Activated naive CD8-positive, alpha-beta T cell treated with anti-CD3 and anti-CD28 coated beads, Interleukin-2, amount 10 ng/mL, durations not matched to agents 7 days and 5 days (primary cell): ENCODE measurements at regions not wholly inside any gene's neighbourhood (a gene's known extent, or its start where the extent isn't known, plus 50 kb on each side); places are given as distances from the start of the nearest gene placed in this dataset.

Experiments used
- ATAC-seq: fragments of 150-1000 bp; cut with Tn5 transposase; one replicate; pipeline ENCODE4 v1.10.0; 2021; ENCODE audit warnings: low read depth, moderate library complexity
- POLR2A ChIA-PET: fragments of 350-600 bp; sonication (Branson Sonifier 250); formaldehyde crosslinking; loops from one replicate; lab custom pipeline; 2021; ENCODE audit warnings: antibody characterized with exemption; lab: Charles Lee
- DNase-seq: peaks from one replicate; pipeline ENCODE4 v3.0.0; 2021
- H3K27ac Mint-ChIP-seq: one replicate; pipeline ENCODE4 v1.8.0; 2022; ENCODE audit warnings: mild to moderate bottlenecking, mixed read lengths
- H3K27me3 Mint-ChIP-seq: one replicate; pipeline ENCODE4 v1.8.0; 2022; ENCODE audit warnings: mild to moderate bottlenecking, moderate library complexity, mixed read lengths
- H3K36me3 Mint-ChIP-seq: one replicate; pipeline ENCODE4 v1.8.0; 2021; ENCODE audit warnings: mild to moderate bottlenecking, mixed read lengths
- H3K4me1 Mint-ChIP-seq: one replicate; pipeline ENCODE4 v1.8.0; 2021; ENCODE audit warnings: mixed read lengths
- H3K4me3 Mint-ChIP-seq: one replicate; pipeline ENCODE4 v1.8.0; 2022; ENCODE audit warnings: mild to moderate bottlenecking, moderate library complexity, mixed read lengths
- H3K9me3 Mint-ChIP-seq: one replicate; pipeline ENCODE4 v1.8.0; 2021; ENCODE audit warnings: mixed read lengths

DNA sequence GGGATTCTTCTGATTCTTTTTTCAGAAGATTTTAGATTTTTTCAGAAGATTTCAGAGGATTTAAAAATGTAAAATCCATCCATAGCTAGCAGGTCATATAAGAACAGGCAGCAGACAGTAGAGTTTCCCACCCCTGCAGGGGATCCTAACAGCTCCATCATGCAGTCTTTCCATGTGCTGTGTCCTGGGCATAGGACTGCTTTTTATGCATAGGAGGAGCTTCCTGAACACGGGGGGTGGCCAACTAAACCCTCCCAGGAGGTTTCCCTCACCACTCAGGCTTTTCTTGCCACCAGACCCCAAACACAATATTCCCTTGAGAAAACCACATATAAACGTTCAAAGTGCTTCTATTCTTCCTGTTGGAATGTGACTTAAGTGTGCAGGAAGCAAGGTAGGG, 90.1 kb upstream of the TNR start:
- Mint-ChIP-seq H3K4me1 (no peaks in the 10 kb centered on the region), H3K9me3 (peaks cover 6% of the 10 kb centered on the region), H3K27ac (no peak overlapping the region), H3K4me3 (no peak overlapping the region), H3K27me3 (peaks cover 2% of the 10 kb centered on the region), H3K36me3 (no peaks in the 10 kb centered on the region)
- POLR2A ChIA-PET = no interaction called here
- ATAC-seq (no peak), DNase-seq (no peak)

DNA sequence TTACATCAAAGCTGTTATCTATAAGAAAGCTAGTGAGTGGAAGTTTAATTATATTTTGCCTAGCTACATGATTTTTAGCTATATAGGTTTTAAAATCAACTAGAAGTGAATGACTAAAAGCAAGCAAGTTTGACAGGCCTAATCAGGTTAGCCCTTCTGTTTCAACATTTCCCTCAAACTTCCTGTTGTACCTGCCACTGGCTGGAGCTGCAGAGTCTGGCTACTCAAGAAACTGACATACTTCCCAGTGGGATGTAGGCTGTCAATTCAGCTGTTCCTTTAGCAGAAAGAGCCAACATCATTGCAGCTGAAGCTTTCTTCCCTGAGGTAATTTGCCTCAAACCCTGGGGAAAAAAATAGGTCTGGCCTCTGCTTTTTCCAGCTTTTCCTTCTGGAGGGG, 87.1 kb upstream of the TNR start:
- no peak overlapping the region for H3K27ac Mint-ChIP-seq

DNA sequence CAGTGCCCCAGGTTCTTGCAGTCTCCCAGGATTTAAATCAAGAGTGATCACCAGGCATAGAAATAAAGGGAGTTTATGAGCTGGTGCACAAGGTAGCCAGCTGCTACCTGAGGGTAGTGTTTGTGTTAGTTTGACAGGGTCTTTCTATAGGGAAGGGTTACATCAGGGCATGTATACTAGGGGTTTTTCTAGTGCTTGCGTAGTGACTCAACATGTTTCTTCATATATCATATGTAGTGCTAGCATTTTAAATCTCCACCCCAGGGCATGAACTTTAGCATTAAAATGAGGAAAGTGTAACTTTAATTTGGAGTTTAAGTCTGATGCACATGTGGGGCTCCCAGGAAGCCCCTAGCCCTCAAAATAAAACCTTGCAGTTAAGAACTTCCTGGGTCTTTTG, 86.5 kb upstream of the TNR start:
- no peak for ATAC-seq
- POLR2A ChIA-PET = no interaction called here
- H3K9me3 Mint-ChIP-seq = peaks cover 6% of the 10 kb centered on the region

More for the DNA sequence above, 87.1 kb upstream of the TNR start:
- Mint-ChIP-seq H3K27me3 (peaks cover 2% of the 10 kb centered on the region), H3K4me1 (no peaks in the 10 kb centered on the region), H3K9me3 (peaks cover 6% of the 10 kb centered on the region), H3K4me3 (no peak overlapping the region), H3K36me3 (no peaks in the 10 kb centered on the region)
- ATAC-seq (no peak), DNase-seq (no peak)
- POLR2A ChIA-PET = no interaction called here

DNA sequence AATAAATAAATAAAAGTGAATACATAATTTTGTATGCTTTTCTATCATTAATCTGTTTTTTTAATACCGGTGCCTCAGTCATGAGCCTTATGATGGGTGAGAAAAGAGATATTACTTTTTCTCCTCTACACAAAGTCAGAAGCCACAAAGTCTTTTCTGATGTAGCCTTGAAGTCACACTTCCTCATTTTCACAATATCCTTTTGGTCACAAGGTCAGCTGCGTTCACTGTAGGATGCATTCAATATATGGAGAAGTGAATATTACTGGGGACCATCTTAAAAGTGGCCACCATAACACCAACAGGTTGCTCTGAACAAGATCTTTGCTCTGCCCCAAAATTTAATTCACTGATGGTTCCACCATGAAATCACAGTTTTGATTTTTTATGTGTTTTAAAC, 83.3 kb upstream of the TNR start:
- peaks cover 1% of the 10 kb centered on the region for H3K9me3 Mint-ChIP-seq
- H3K36me3 Mint-ChIP-seq = no peaks in the 10 kb centered on the region
- POLR2A ChIA-PET = no interaction called here
- no peak overlapping the region for H3K27ac Mint-ChIP-seq
- no peak for DNase-seq
- H3K4me3 Mint-ChIP-seq = no peak overlapping the region
- H3K27me3 Mint-ChIP-seq = peaks cover 1% of the 10 kb centered on the region
- H3K4me1 Mint-ChIP-seq = no peaks in the 10 kb centered on the region
- no peak for ATAC-seq

More for the DNA sequence above, 86.5 kb upstream of the TNR start:
- no peak for DNase-seq
- no peaks in the 10 kb centered on the region for H3K4me1 Mint-ChIP-seq
- H3K4me3 Mint-ChIP-seq = no peak overlapping the region
- peaks cover under 1% of the 10 kb centered on the region for H3K27me3 Mint-ChIP-seq
- H3K36me3 Mint-ChIP-seq = no peaks in the 10 kb centered on the region
- no peak overlapping the region for H3K27ac Mint-ChIP-seq

DNA sequence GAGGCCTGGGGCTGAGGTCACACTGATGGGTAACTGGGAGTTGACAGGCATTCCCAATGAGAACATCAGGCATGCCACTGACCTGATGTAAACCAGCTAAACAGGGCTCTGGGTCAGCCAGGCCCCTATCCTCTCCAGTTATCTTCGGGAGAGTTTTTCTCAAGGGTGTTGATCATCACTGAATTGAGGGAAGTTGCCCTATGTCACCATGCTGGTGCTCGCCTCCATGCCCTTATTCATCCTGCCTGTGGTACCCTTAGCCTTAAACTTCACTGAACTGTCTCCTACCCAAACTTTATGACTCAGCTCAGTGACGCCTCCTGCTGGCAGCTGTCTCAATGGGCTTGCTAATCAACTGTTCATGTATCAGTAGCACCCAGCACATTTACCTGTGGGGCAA, 80.7 kb upstream of the TNR start:
- ATAC-seq (no peak), DNase-seq (peak; percentile 27)
- H3K9me3 Mint-ChIP-seq = no peaks in the 10 kb centered on the region
- no peak overlapping the region for H3K4me3 Mint-ChIP-seq
- H3K27ac Mint-ChIP-seq = no peak overlapping the region
- H3K27me3 Mint-ChIP-seq = peaks cover 7% of the 10 kb centered on the region
- no peaks in the 10 kb centered on the region for H3K4me1 Mint-ChIP-seq
- POLR2A ChIA-PET = no interaction called here
- no peaks in the 10 kb centered on the region for H3K36me3 Mint-ChIP-seq

DNA sequence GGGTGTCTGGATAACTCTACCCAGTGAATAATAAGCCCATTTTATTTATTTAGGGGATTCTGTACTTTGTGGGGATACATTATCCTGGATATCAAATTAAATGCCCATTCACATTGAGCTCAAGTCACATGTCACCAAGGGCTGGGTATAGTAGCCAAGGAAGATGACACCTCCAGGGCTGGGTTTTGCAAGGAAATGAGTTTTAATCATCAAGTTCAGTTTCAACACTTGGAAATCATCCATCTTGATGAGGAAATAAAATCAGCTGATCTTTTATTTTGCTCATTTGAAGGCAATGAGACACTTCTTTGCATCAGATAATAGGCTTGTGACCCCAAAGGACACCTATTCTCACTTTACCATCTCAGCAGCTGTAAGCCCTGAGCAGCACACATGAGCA, 80.0 kb upstream of the TNR start:
- no peaks in the 10 kb centered on the region for H3K9me3 Mint-ChIP-seq
- DNase-seq (no peak), ATAC-seq (no peak)
- H3K4me1 Mint-ChIP-seq = no peaks in the 10 kb centered on the region
- no peaks in the 10 kb centered on the region for H3K36me3 Mint-ChIP-seq
- peaks cover 7% of the 10 kb centered on the region for H3K27me3 Mint-ChIP-seq
- no peak overlapping the region for H3K4me3 Mint-ChIP-seq
- H3K27ac Mint-ChIP-seq = no peak overlapping the region
- POLR2A ChIA-PET = no interaction called here

DNA sequence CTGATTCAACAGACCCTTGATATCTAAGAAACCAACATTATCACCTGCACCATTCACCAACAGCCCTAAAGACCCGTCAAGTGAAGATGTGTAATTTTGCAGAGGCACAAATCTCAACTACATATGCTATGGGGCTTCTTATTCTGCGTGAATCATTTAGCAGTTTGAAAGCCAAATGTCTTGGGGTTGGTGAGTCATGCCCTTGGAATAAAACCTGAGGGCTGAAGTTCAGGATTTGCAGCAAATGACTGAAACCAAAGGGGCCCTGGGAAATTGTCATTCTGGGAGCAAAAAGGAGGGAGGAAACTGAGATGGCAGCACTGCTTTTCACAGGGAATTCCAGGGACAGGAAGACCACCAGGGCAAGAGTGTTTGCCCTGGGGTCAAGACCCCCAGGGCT, 79.2 kb upstream of the TNR start:
- ATAC-seq (no peak), DNase-seq (no peak)
- Mint-ChIP-seq H3K36me3 (no peaks in the 10 kb centered on the region), H3K27ac (no peak overlapping the region), H3K27me3 (peaks cover 7% of the 10 kb centered on the region), H3K4me1 (no peaks in the 10 kb centered on the region), H3K4me3 (no peak overlapping the region), H3K9me3 (no peaks in the 10 kb centered on the region)
- POLR2A ChIA-PET = no interaction called here

DNA sequence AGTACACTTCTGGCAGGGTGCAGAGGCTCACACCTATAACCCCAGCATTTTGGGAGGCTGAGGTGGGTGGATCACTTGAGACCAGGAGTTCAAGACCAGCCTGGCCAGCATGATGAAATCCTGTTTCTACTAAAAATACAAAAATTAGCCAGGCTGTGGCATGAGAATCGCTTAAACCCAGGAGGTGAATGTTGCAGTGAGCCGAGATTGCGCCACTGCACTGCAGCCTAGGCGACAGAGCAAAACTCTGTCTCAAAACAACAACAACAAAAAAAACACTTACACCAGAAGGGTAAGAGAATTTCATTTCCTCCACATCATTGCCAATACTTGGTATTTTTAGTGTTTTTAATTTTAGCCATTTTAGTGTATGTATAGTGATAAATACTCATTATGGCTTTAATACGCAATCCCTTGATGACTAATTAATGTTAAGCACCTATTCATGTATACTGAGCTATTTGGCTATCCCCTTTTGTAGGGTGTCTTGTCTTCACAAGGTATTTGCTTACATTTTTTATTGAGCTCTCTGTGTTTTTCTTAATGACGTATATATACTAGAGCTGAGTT, 77.1 kb upstream of the TNR start:
- DNase-seq (no peak), ATAC-seq (no peak)
- H3K27me3 Mint-ChIP-seq = peaks cover 7% of the 10 kb centered on the region
- H3K4me3 Mint-ChIP-seq = no peak overlapping the region
- H3K9me3 Mint-ChIP-seq = no peaks in the 10 kb centered on the region
- no peaks in the 10 kb centered on the region for H3K36me3 Mint-ChIP-seq
- H3K4me1 Mint-ChIP-seq = no peaks in the 10 kb centered on the region
- POLR2A ChIA-PET = no interaction called here
- no peak overlapping the region for H3K27ac Mint-ChIP-seq

DNA sequence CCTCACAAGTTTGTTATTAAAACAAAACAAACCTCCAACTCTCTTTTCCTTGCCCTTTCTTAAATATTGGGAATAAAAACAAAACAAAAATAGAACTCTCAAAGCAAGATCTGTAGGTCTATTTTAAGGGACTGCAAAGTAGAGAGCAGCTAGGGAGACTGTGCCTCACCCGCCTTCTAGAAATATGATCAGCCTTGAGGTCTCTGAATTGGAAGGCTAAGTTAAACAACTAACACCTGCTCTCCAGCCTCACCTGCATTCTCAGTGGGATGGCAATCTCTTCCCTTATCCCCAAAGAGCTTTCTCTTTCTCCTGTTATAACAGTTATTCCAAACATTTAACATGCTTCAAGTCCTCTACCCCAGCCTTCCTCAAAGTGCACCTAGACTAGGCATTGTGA, 75.5 kb upstream of the TNR start:
- DNase-seq = no peak
- POLR2A ChIA-PET = no interaction called here
- Mint-ChIP-seq H3K27ac (no peak overlapping the region), H3K36me3 (no peaks in the 10 kb centered on the region), H3K9me3 (no peaks in the 10 kb centered on the region), H3K27me3 (peaks cover 10% of the 10 kb centered on the region), H3K4me3 (no peak overlapping the region), H3K4me1 (no peaks in the 10 kb centered on the region)
- no peak for ATAC-seq

DNA sequence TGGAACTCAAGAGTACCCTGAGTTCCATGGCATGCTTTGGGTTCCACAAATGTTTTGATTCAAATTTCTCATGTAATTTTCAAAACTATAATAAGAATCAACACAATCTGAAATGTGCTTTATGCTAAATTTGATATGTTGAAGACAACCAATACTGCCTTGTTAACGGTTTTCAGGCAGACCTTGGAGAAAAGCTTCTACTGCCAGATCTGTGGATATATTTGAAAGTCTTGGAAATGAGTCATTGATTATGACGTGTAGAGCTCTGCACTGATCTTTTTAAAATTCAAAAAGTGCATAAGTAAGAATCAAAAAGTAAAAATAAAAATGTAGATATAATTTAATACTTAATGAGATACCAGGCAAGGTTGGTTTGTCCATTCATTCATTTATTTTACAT, 74.0 kb upstream of the TNR start:
- Mint-ChIP-seq H3K4me1 (no peaks in the 10 kb centered on the region), H3K36me3 (no peaks in the 10 kb centered on the region), H3K4me3 (no peak overlapping the region), H3K9me3 (no peaks in the 10 kb centered on the region), H3K27me3 (peaks cover 10% of the 10 kb centered on the region), H3K27ac (no peak overlapping the region)
- DNase-seq = no peak
- no peak for ATAC-seq
- POLR2A ChIA-PET = no interaction called here

DNA sequence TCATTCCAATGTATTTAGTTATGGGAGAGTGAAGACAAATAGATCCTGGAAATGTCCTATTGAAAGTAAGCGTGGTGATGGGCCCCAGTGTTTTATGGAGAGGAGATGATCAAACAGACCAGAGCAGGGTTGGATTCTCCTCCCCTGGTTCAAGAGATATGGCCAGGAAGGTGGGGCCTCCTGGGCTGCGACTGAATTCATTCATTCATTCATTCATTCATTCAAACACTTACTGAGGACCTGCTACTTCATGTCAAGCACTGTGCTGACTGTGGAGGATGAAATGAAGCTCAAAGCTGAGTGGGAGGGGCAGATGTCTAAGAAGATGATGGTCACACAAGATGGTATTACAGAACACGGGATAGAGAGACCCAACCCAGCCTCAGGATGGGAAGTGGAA, 71.5 kb upstream of the TNR start:
- no peaks in the 10 kb centered on the region for H3K4me1 Mint-ChIP-seq
- no peaks in the 10 kb centered on the region for H3K9me3 Mint-ChIP-seq
- no peaks in the 10 kb centered on the region for H3K36me3 Mint-ChIP-seq

DNA sequence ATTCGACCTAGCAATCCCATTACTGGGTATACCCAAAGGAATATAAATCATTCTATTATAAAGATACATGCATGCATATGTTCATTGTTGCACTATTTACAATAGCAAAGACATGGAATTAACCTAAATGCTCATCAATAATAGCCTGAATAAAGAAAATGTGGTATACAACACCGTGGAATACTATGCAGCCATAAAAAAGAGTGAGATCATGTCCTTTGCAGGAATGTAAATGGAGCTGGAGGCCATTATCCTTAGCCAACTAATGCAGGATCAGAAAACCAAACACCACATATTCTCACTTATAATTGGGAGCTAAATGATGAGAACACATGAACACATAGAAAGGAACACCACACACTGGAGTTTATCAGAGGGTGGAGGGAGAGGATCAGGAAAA, 69.5 kb upstream of the TNR start:
- Mint-ChIP-seq H3K27me3 (peaks cover 3% of the 10 kb centered on the region), H3K4me1 (no peaks in the 10 kb centered on the region), H3K27ac (no peak overlapping the region), H3K9me3 (no peaks in the 10 kb centered on the region), H3K36me3 (no peaks in the 10 kb centered on the region), H3K4me3 (no peak overlapping the region)
- ATAC-seq = no peak
- POLR2A ChIA-PET = no interaction called here
- DNase-seq = no peak

More for the DNA sequence above, 71.5 kb upstream of the TNR start:
- peaks cover 5% of the 10 kb centered on the region for H3K27me3 Mint-ChIP-seq
- ATAC-seq (no peak), DNase-seq (no peak)
- POLR2A ChIA-PET = no interaction called here
- no peak overlapping the region for H3K27ac Mint-ChIP-seq
- H3K4me3 Mint-ChIP-seq = no peak overlapping the region

DNA sequence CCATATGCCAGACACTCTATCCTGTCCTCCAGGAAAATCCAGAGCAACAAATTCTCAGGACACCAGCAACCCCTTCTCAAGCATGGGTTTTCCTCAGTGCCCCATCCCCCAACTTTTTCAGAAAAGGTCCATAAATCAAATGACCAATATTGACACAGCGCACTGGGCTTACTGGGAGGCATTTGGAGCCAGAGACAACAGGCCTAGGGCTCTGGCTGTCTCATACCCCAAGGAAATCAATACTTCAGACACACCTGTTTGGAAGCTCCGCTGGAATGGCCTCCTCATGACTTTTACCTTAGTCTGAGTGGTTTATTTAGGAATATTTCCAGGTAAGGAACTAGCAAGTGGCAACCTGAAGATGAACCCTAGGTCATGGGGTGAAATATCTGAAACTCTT, 66.9 kb upstream of the TNR start:
- peaks cover 3% of the 10 kb centered on the region for H3K27me3 Mint-ChIP-seq
- DNase-seq (no peak), ATAC-seq (no peak)
- POLR2A ChIA-PET = no interaction called here
- no peak overlapping the region for H3K4me3 Mint-ChIP-seq
- no peak overlapping the region for H3K27ac Mint-ChIP-seq
- no peaks in the 10 kb centered on the region for H3K9me3 Mint-ChIP-seq
- no peaks in the 10 kb centered on the region for H3K4me1 Mint-ChIP-seq
- no peaks in the 10 kb centered on the region for H3K36me3 Mint-ChIP-seq

DNA sequence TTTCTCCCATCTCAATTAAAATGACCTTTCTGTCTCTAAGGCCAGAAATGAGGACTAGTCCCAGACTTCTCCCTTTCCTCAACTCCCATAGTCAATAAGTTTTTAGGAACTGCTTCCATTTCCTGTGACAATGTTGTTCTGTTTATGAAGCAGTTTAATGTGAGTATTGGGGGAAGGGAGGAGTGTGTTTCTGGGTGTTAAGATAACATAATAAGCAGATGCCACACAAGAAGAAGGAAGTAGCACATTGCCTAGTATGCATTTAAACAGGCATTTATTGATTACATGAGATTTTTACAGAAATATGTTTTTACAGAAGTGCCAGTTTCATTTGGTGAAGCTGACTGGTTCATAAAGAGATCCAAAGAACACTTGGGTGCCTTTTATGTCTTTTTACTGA, 65.6 kb upstream of the TNR start:
- no peaks in the 10 kb centered on the region for H3K4me1 Mint-ChIP-seq

DNA sequence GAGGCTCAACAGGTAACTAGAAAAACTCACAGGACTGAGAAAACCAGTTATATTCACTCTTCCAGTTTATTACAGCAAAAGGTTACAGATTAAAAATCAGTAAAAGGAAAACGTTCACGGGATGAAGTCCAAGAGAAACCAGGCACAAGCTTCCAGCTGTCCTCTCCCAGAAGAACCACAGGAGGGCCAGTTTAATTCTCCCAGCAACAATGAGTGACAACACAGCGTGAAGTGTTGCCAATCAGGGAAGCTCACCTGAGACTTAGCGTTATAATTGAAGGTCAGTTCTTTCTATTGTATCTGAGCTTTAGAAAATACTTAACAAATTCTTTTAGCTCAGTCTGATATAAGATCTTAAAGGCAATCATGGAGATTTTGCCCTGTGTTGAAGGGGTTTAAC, 65.2 kb upstream of the TNR start:
- POLR2A ChIA-PET = no interaction called here
- H3K36me3 Mint-ChIP-seq = no peaks in the 10 kb centered on the region

More for the DNA sequence above, 65.6 kb upstream of the TNR start:
- Mint-ChIP-seq H3K4me3 (no peak overlapping the region), H3K9me3 (no peaks in the 10 kb centered on the region), H3K27me3 (no peaks in the 10 kb centered on the region), H3K27ac (no peak overlapping the region), H3K36me3 (no peaks in the 10 kb centered on the region)
- DNase-seq = no peak
- ATAC-seq = no peak
- POLR2A ChIA-PET = no interaction called here

More for the DNA sequence above, 65.2 kb upstream of the TNR start:
- Mint-ChIP-seq H3K4me1 (no peaks in the 10 kb centered on the region), H3K27ac (no peak overlapping the region), H3K27me3 (no peaks in the 10 kb centered on the region), H3K9me3 (no peaks in the 10 kb centered on the region), H3K4me3 (no peak overlapping the region)
- DNase-seq (no peak), ATAC-seq (no peak)
